Right cardiac atrium (tissue), 5 donors: ENCODE measurements at regions not wholly inside any gene's neighbourhood (a gene's known extent, or its start where the extent isn't known, plus 50 kb on each side); places are given as distances from the start of the nearest gene placed in this dataset.
"Not testable (repeated sequence)": the region's sequence is repeated elsewhere in the genome, so short reads cannot be mapped to it uniquely, and the experiment has no call there.

Source experiments
- ATAC-seq, 2 donors: fragments of 200-7000 bp; cut with Tn5 transposase; one replicate each; pipeline versions ENCODE4 v1.8.0 to v1.9.1; 2020; ENCODE audit warnings: moderate library complexity in 2 of 2, mild to moderate bottlenecking in 1 of 2
- DNase-seq, 3 donors: peaks; one replicate each; pipeline ENCODE4 v3.0.0-alpha.2; 2020
- H3K27ac ChIP-seq: one replicate; pipeline ENCODE4 v1.5.1; 2013; ENCODE audit warnings: mild to moderate bottlenecking, low read length, control low read depth, moderate library complexity
- H3K27me3 ChIP-seq: one replicate; pipeline ENCODE4 v1.6.1; 2013; ENCODE audit not compliant: control insufficient read depth, insufficient read depth
- H3K4me1 ChIP-seq: one replicate; pipeline ENCODE4 v1.6.1; 2013; ENCODE audit warnings: low read length; ENCODE audit not compliant: control insufficient read depth, insufficient read depth
- H3K4me3 ChIP-seq: one replicate; pipeline ENCODE4 v1.5.1; 2013; ENCODE audit warnings: low read length, control low read depth
- H3K9me3 ChIP-seq: one replicate; pipeline ENCODE4 v1.6.1; 2013; ENCODE audit warnings: low read length; ENCODE audit not compliant: control insufficient read depth
- whole genome bisulfite sequencing: extraction: QIAGEN DNeasy Blood & Tissue Kit; methylation state at CpG from one replicate; pipeline ENCODE4 v1.1.7; 2013; 5-methylcytosine and 5-hydroxymethylcytosine counted together
- intact Hi-C, 4 donors: fragments of 100-400 bp; cut with DNase I; formaldehyde crosslinking; loops; one replicate each; pipeline versions ENCODE4 v1.11.0 to v1.14.0; 2022 to 2023
- donor health status: healthy with polysubstance abuse.
- donor health status: DM: no; HTN: yes; CAD: no.
- donor health status: DM: no; HTN: no; CAD: no.
- donor health status: DM: no; HTN: yes; CAD: no; lungs with severe emphysema.
- donor health status: DM: yes; HTN: yes; CAD: no.

DNA sequence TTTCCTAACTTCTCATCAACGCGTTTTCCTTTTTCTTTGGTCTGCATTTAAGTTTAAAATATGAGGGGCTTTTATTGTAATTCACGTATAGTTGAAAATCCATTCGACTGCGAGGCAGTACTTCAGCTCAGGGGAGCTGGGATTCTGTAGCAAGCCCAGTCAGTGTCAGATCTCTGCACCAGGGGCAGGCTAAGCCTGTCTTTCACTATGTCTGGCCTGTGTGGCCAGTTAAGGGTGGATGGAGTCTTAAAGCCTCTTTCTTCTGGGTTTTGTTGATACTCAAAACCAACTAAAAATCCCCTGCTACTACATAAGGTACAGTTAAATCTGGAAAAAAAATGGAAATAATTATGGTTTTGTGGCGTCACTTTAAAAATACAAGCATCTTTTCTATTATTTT, 124.7 kb downstream of the TYW3 start:
- WGBS: 83% methylated on average over 6 of the region's 6 CpGs
- no peak for DNase-seq
- no peak for ATAC-seq
- H3K9me3 ChIP-seq: no peaks in the 10 kb centered on the region
- H3K4me1 ChIP-seq: no peaks in the 10 kb centered on the region
- intact Hi-C loops: no loop called here
- H3K27ac ChIP-seq: no peak overlapping the region
- no peak overlapping the region for H3K4me3 ChIP-seq
- H3K27me3 ChIP-seq: no peaks in the 10 kb centered on the region

- Histone ChIP-seq H3K27ac (no peak overlapping the region), H3K4me3 (no peak overlapping the region), H3K9me3 (no peaks in the 10 kb centered on the region), H3K4me1 (no peaks in the 10 kb centered on the region), H3K27me3 (no peaks in the 10 kb centered on the region)
- DNase-seq (no peak), ATAC-seq (no peak)
- intact Hi-C loops: no loop called here
- WGBS: 85% methylated on average over 5 of the region's 5 CpGs
Observed at GRCh38 chr1:74858136-74858535, 125.2 kb downstream of the TYW3 start.

GRCh38 chr1:74861867-74862266, 128.9 kb downstream of the TYW3 start:
- 82% methylated on average over 1 of the region's 1 CpG for whole genome bisulfite sequencing
- intact Hi-C loops: no loop called here
- H3K9me3 ChIP-seq: no peaks in the 10 kb centered on the region
- H3K27ac ChIP-seq: no peak overlapping the region
- no peaks in the 10 kb centered on the region for H3K27me3 ChIP-seq
- ATAC-seq (no peak), DNase-seq (no peak)
- H3K4me1 ChIP-seq: no peaks in the 10 kb centered on the region
- H3K4me3 ChIP-seq: no peak overlapping the region

- 50% methylated on average over 1 of the region's 1 CpG for WGBS
- DNase-seq: no peak
- no peak overlapping the region for H3K4me3 ChIP-seq
- ATAC-seq: no peak
- no peaks in the 10 kb centered on the region for H3K9me3 ChIP-seq
- H3K27ac ChIP-seq: no peak overlapping the region
- no peaks in the 10 kb centered on the region for H3K4me1 ChIP-seq
- intact Hi-C loops: no loop called here
- H3K27me3 ChIP-seq: no peaks in the 10 kb centered on the region
Observed at GRCh38 chr1:74869702-74870101, 136.8 kb downstream of the TYW3 start.

GRCh38 chr1:74877366-74877765, 144.4 kb downstream of the TYW3 start:
- H3K27me3 ChIP-seq, ATAC-seq: not testable (repeated sequence)
- WGBS: 86% methylated on average over 14 of the region's 14 CpGs

DNA sequence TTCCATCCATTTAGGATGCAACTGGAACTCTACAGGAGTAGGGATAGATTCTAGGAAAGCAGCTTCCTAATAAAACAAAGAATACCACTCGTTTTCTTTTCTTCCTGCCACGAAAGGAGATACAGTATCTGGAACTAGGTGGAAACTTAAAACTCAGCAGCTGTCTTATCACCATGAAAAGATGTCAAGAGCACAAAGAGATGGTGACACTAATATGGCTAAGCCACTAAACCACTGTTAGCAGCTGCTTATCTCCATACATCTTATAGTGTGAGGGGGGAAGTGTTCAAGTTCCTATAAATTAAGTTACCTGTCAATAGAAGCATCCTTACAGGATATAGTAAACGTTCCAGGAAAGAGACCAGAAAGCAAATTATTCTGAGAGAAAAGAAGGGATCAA, 162.5 kb downstream of the TYW3 start:
- WGBS: 35% methylated on average over 3 of the region's 3 CpGs
- H3K4me3 ChIP-seq: no peak overlapping the region
- no peak for DNase-seq
- ATAC-seq: no peak
- intact Hi-C loops: no loop called here
- H3K27me3 ChIP-seq: no peaks in the 10 kb centered on the region
- peaks cover 2% of the 10 kb centered on the region for H3K9me3 ChIP-seq
- no peaks in the 10 kb centered on the region for H3K4me1 ChIP-seq
- no peak overlapping the region for H3K27ac ChIP-seq

More at GRCh38 chr1:74877366-74877765, 144.4 kb downstream of the TYW3 start:
- H3K27ac ChIP-seq, H3K4me1 ChIP-seq, H3K9me3 ChIP-seq, intact Hi-C loops, H3K4me3 ChIP-seq: not testable (repeated sequence)
- DNase-seq: peak in 1 of 3 donors; percentile 26

- no peak overlapping the region for H3K4me3 ChIP-seq
- H3K27me3 ChIP-seq: no peaks in the 10 kb centered on the region
- H3K27ac ChIP-seq: no peak overlapping the region
- no peaks in the 10 kb centered on the region for H3K9me3 ChIP-seq
- ATAC-seq (no peak), DNase-seq (no peak)
- H3K4me1 ChIP-seq: no peaks in the 10 kb centered on the region
- intact Hi-C loops: no loop called here
Observed at GRCh38 chr1:74908131-74908530, 175.2 kb downstream of the TYW3 start.

DNA sequence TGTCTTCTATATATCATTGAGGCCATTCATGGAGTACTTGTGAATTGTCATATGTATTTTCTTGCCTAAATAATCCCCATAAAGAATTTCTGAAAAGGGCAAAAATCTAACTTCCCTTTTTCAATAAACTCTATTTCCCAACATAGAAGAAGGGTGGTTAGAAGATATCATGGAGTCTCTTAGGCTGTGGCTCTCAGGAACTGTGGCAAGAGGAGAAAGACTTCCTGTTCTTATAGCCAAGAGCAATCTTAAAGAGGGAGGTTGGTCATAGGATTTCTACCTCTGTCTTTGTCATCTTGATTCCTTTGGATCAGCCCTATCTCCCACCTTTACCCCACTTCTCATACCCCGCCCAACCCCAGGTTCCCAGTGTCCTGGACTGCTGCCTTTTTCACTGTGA, 175.8 kb downstream of the TYW3 start:
- intact Hi-C loops: no loop called here
- no peak for ATAC-seq
- no peaks in the 10 kb centered on the region for H3K9me3 ChIP-seq
- no peaks in the 10 kb centered on the region for H3K27me3 ChIP-seq
- no peak overlapping the region for H3K4me3 ChIP-seq
- whole genome bisulfite sequencing: 72% methylated on average over 1 of the region's 1 CpG
- H3K27ac ChIP-seq: no peak overlapping the region
- no peak for DNase-seq
- H3K4me1 ChIP-seq: no peaks in the 10 kb centered on the region

GRCh38 chr1:74913978-74914377, 181.0 kb downstream of the TYW3 start:
- no peaks in the 10 kb centered on the region for H3K4me1 ChIP-seq
- H3K4me3 ChIP-seq: no peak overlapping the region
- no peaks in the 10 kb centered on the region for H3K27me3 ChIP-seq
- ATAC-seq (no peak), DNase-seq (no peak)
- intact Hi-C loops: no loop called here
- WGBS: 66% methylated on average over 3 of the region's 3 CpGs
- H3K9me3 ChIP-seq: no peaks in the 10 kb centered on the region
- H3K27ac ChIP-seq: no peak overlapping the region

GRCh38 chr1:74933500-74933899, 200.5 kb downstream of the TYW3 start:
- no peak for ATAC-seq
- no peak overlapping the region for H3K27ac ChIP-seq
- H3K4me3 ChIP-seq: no peak overlapping the region
- no peaks in the 10 kb centered on the region for H3K27me3 ChIP-seq
- intact Hi-C loops: no loop called here
- H3K4me1 ChIP-seq: no peaks in the 10 kb centered on the region
- H3K9me3 ChIP-seq: no peaks in the 10 kb centered on the region
- WGBS: 66% methylated on average over 2 of the region's 2 CpGs
- no peak for DNase-seq

DNA sequence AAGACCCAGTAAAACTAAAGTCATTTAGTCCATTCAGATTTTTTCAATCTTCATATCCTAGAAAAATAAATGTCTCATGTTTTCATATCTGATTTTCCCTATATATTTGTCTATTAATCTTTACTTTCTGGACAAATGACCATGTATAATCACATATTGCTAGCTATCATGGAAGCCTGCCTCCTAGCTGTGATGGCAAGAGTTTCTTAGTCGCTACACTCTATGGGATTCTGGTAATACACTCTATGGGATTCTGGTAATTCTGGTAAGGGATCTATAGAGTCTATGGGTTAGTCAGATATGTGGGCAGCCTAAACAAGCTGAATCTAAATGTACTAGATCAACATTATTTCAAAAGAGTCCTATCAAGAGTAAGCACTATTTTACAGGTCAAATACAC, 198.7 kb upstream of the LHX8 start:
- Histone ChIP-seq H3K4me1 (no peaks in the 10 kb centered on the region), H3K27me3 (no peaks in the 10 kb centered on the region), H3K9me3 (no peaks in the 10 kb centered on the region), H3K4me3 (no peak overlapping the region), H3K27ac (no peak overlapping the region)
- DNase-seq (no peak), ATAC-seq (no peak)
- 82% methylated on average over 1 of the region's 1 CpG for WGBS
- intact Hi-C loops: no loop called here

- ATAC-seq (no peak), DNase-seq (no peak)
- intact Hi-C loops: no loop called here
- Histone ChIP-seq H3K4me3 (no peak overlapping the region), H3K4me1 (no peaks in the 10 kb centered on the region), H3K27ac (no peak overlapping the region), H3K9me3 (no peaks in the 10 kb centered on the region), H3K27me3 (no peaks in the 10 kb centered on the region)
- WGBS: 13% methylated on average over 1 of the region's 1 CpG
Observed at GRCh38 chr1:74937176-74937575, 197.0 kb upstream of the LHX8 start.
